OCI-LY3 (cell line): ENCODE measurements at regions not wholly inside any gene's neighbourhood (a gene's known extent, or its start where the extent isn't known, plus 50 kb on each side); places are given as distances from the start of the nearest gene placed in this dataset.

Experiments used
- H2AFZ ChIP-seq: fragments of 200-600, 300-600 bp; shearing (Covaris generic); 2 replicates; pipeline ENCODE4 v1.6.0; 2014; ENCODE audit warnings: antibody characterized with exemption, low read depth, low read length
- H3K27ac ChIP-seq: fragments of 200-600, 300-600 bp; sonication (generic); 2 replicates; pipeline ENCODE4 v1.5.1; 2014; ENCODE audit warnings: mild to moderate bottlenecking, low read length, moderate library complexity, mixed read lengths
- H3K27me3 ChIP-seq: fragments of 200-600, 300-600 bp; sonication (generic); 2 replicates; pipeline ENCODE4 v1.6.1; 2014; ENCODE audit warnings: low read depth, low read length, mixed read lengths
- H3K36me3 ChIP-seq: fragments of 200-600, 300-600 bp; sonication (generic); replicated peaks from 2 replicates; pipeline ENCODE3; 2014; ENCODE audit warnings: low read depth, low read length, mixed read lengths
- H3K4me1 ChIP-seq: fragments of 300-600, 200-600 bp; sonication (generic); 2 replicates; pipeline ENCODE4 v1.6.1; 2014; ENCODE audit warnings: low read length, mixed read lengths
- H3K4me2 ChIP-seq: fragments of 200-600, 300-600 bp; sonication (generic); 2 replicates; pipeline ENCODE4 v1.6.1; 2014; ENCODE audit warnings: low read length, mixed read lengths
- H3K4me3 ChIP-seq: fragments of 300-600, 200-600 bp; sonication (generic); 2 replicates; pipeline ENCODE4 v1.5.1; 2014; ENCODE audit warnings: antibody characterized with exemption, mild to moderate bottlenecking, low read length, moderate library complexity
- H3K79me2 ChIP-seq: fragments of 300-600, 200-600 bp; shearing (Covaris generic); 2 replicates; pipeline ENCODE4 v1.6.1; 2014; ENCODE audit warnings: mild to moderate bottlenecking, low read length, mixed read lengths
- H3K9ac ChIP-seq: fragments of 300-600, 200-600 bp; shearing (Covaris generic); 2 replicates; pipeline ENCODE4 v1.6.0; 2014; ENCODE audit warnings: mild to moderate bottlenecking, low read length, moderate library complexity
- H3K9me3 ChIP-seq: fragments of 200-600, 300-600 bp; shearing (Covaris generic); 2 replicates; pipeline ENCODE4 v1.6.1; 2014; ENCODE audit warnings: low read length, mixed read lengths; ENCODE audit not compliant: insufficient read depth
- H4K20me1 ChIP-seq: fragments of 200-600, 300-600 bp; sonication (generic); 2 replicates; pipeline ENCODE4 v1.6.1; 2016; ENCODE audit warnings: low read length, mixed read lengths; ENCODE audit not compliant: insufficient read depth
- EZH2phosphoT487 ChIP-seq: fragments of 200-600 bp; shearing (Covaris generic); IDR thresholded peaks from 2 replicates; pipeline ENCODE4 v1.6.1; 2018; ENCODE audit warnings: antibody characterized with exemption, mixed run types, low read depth
- TF ChIP-seq, protein P1 (sequence below): fragments of 200-600, 300-600 bp; sonication (generic); IDR thresholded peaks from 2 replicates; pipeline ENCODE4 v1.5.1; 2014; ENCODE audit warnings: antibody characterized with exemption, low read length, low read depth

DNA sequence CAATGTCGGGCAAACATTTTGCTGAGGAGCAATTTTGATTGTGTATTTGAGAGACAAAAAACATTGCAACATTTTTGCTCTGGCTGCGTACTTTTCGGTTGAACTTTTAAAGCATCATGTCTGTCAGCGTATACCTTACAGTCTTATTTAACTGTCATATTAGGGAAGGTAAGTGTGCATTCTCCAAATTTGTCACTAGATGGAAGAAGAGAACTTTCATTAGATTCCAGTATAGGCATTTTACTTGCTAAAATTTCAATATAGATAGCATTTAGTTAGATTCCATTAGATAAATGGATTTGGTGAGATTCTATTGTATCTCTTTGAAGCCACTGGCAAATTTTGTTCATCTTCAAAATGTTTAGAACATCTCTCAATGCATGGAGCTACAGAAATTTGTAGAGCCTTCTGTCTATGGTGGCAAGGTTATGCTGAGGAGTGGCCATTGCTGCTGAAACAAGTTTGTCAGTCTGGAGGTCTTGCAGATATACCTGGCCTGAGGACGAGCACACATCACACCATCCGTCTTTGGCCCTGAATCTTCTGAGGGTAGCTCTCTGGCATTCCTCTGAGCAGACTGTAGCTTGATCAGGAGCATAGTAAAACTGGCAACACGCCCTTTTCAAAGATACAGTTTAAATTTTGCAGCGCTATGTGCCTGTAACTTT, 437.5 kb upstream of the MBL2 start:
- 0 out of 2 replicates have a peak overlapping the region, but pooled peaks have one; percentile 25 for H2AFZ ChIP-seq
- H3K4me1 ChIP-seq: no peaks in the 10 kb centered on the region
- TF ChIP-seq EZH2phosphoT487: no peak
- TF ChIP-seq, protein P1, sequence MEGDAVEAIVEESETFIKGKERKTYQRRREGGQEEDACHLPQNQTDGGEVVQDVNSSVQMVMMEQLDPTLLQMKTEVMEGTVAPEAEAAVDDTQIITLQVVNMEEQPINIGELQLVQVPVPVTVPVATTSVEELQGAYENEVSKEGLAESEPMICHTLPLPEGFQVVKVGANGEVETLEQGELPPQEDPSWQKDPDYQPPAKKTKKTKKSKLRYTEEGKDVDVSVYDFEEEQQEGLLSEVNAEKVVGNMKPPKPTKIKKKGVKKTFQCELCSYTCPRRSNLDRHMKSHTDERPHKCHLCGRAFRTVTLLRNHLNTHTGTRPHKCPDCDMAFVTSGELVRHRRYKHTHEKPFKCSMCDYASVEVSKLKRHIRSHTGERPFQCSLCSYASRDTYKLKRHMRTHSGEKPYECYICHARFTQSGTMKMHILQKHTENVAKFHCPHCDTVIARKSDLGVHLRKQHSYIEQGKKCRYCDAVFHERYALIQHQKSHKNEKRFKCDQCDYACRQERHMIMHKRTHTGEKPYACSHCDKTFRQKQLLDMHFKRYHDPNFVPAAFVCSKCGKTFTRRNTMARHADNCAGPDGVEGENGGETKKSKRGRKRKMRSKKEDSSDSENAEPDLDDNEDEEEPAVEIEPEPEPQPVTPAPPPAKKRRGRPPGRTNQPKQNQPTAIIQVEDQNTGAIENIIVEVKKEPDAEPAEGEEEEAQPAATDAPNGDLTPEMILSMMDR: peak; percentile 56
- no peak overlapping the region for H3K27ac ChIP-seq
- H3K79me2 ChIP-seq: no peaks in the 10 kb centered on the region
- no peaks in the 10 kb centered on the region for H3K36me3 ChIP-seq
- H3K4me3 ChIP-seq: no peak overlapping the region
- no peak overlapping the region for H3K9ac ChIP-seq
- H3K4me2 ChIP-seq: no peak overlapping the region
- H3K9me3 ChIP-seq: no peaks in the 10 kb centered on the region
- no peaks in the 10 kb centered on the region for H4K20me1 ChIP-seq
- H3K27me3 ChIP-seq: no peaks in the 10 kb centered on the region

GRCh38 chr10:53183733-53184132, 411.1 kb upstream of the MBL2 start:
- H3K27ac ChIP-seq: no peak overlapping the region
- H3K4me2 ChIP-seq: no peak overlapping the region
- H4K20me1 ChIP-seq: no peaks in the 10 kb centered on the region
- H3K36me3 ChIP-seq: no peaks in the 10 kb centered on the region
- TF ChIP-seq EZH2phosphoT487: no peak
- TF ChIP-seq, protein P1: no peak
- H3K9ac ChIP-seq: no peak overlapping the region
- H3K79me2 ChIP-seq: no peaks in the 10 kb centered on the region
- no peak overlapping the region for H2AFZ ChIP-seq
- no peaks in the 10 kb centered on the region for H3K27me3 ChIP-seq
- H3K9me3 ChIP-seq: no peaks in the 10 kb centered on the region
- no peak overlapping the region for H3K4me3 ChIP-seq
- no peaks in the 10 kb centered on the region for H3K4me1 ChIP-seq

- TF ChIP-seq EZH2phosphoT487: no peak
- TF ChIP-seq, protein P1: no peak
- Histone ChIP-seq H3K4me1 (no peaks in the 10 kb centered on the region), H3K9ac (no peak overlapping the region), H3K4me3 (no peak overlapping the region), H2AFZ (no peak overlapping the region), H3K4me2 (no peak overlapping the region), H3K36me3 (no peaks in the 10 kb centered on the region), H4K20me1 (no peaks in the 10 kb centered on the region), H3K79me2 (no peaks in the 10 kb centered on the region), H3K9me3 (no peaks in the 10 kb centered on the region), H3K27ac (no peak overlapping the region), H3K27me3 (no peaks in the 10 kb centered on the region)
Observed at GRCh38 chr10:53177468-53177867, 404.9 kb upstream of the MBL2 start.

DNA sequence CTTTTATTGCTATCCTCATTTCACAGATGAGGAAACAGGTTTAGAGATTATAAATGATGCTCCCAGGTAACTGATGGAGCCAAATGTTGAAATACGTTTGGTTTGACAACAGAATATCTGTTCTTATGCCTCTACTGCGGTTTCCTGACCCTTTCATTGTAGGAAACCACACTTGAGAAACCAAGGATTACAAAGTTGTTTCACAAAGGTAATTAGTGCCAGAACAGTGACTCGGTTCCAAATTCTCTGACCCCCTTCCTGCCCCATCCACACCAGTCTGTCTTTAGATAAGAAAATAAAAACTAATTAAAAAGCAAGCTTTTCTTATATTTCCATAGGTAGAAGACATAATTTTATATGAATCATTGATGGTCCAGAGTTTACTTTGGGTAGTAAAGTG, 393.7 kb upstream of the MBL2 start:
- Histone ChIP-seq H4K20me1 (no peaks in the 10 kb centered on the region), H3K27me3 (no peaks in the 10 kb centered on the region), H3K4me2 (no peak overlapping the region), H3K27ac (no peak overlapping the region), H3K4me3 (no peak overlapping the region), H3K36me3 (no peaks in the 10 kb centered on the region), H3K9me3 (no peaks in the 10 kb centered on the region), H2AFZ (no peak overlapping the region), H3K4me1 (no peaks in the 10 kb centered on the region), H3K9ac (no peak overlapping the region), H3K79me2 (no peaks in the 10 kb centered on the region)
- TF ChIP-seq EZH2phosphoT487: no peak
- TF ChIP-seq, protein P1: no peak
